ENCODE measurements at regions not wholly inside any gene's neighbourhood (a gene's known extent, or its start where the extent isn't known, plus 50 kb on each side); places are given as distances from the start of the nearest gene placed in this dataset.

GRCh38 chr11:25755381-25755780, 576.5 kb upstream of the ANO3 start:
- Histone ChIP-seq H3K27me3 (ENCODE audit: insufficient read depth) (no peaks in the 10 kb centered on the region), H3K4me2 (no peak overlapping the region), H3K4me1 (ENCODE audit: control insufficient read depth in 1 of 2, insufficient read depth in 2 of 2, low read depth in 1 of 2, low read length in 1 of 2) (no peaks in the 10 kb centered on the region), H3K27ac (ENCODE audit: low read depth in 2 of 2, low read length in 1 of 2) (no peak overlapping the region), H3F3A (replicated peaks; ENCODE audit: insufficient read depth) (no peaks in the 10 kb centered on the region), H3K9ac (no peak overlapping the region), H3K4me3 (ENCODE audit: low read depth in 2 of 2, low read length in 1 of 2) (no peak overlapping the region; a peak in 1 of 4 replicates), H3K9me3 (no peaks in the 10 kb centered on the region), H3K36me3 (replicated peaks in 1 of 2; ENCODE audit: control insufficient read depth in 1 of 2, insufficient read depth in 2 of 2, low read length in 1 of 2) (no peaks in the 10 kb centered on the region), H3K79me2 (ENCODE audit: insufficient read depth) (no peaks in the 10 kb centered on the region), H3K9me2 (0 out of 2 replicates have a peak, but pooled peaks cover 2% of the 10 kb centered on the region), H4K20me1 (ENCODE audit: insufficient read depth) (no peaks in the 10 kb centered on the region), H2AFZ (ENCODE audit: low read depth) (no peak overlapping the region)
- ChIA-PET CTCF (no interaction called here), POLR2A (no interaction called here)
- TF ChIP-seq FOSL2 (IDR thresholded peaks at IDR 0.05; ENCODE audit: borderline replicate concordance, low read depth) (no peak), SMC3 (IDR thresholded peaks at IDR 0.05; ENCODE audit: low read depth, low read length) (no peak), MEF2A (IDR thresholded peaks at IDR 0.05; ENCODE audit: borderline replicate concordance, low read depth) (no peak), POLR2AphosphoS5 (IDR thresholded peaks at IDR 0.05; ENCODE audit: low read depth, low read length) (no peak), NFIC (IDR thresholded peaks at IDR 0.05; ENCODE audit: borderline replicate concordance) (no peak), RXRA (IDR thresholded peaks at IDR 0.05; ENCODE audit: borderline replicate concordance, low read depth) (no peak), GABPA (IDR thresholded peaks at IDR 0.05; ENCODE audit: low read depth) (no peak), TEAD4 (IDR thresholded peaks at IDR 0.05; ENCODE audit: borderline replicate concordance, insufficient read depth) (no peak), RCOR1 (IDR thresholded peaks at IDR 0.05; ENCODE audit: low read length) (no peak), TCF12 (IDR thresholded peaks at IDR 0.05) (no peak), USF1 (IDR thresholded peaks at IDR 0.05; ENCODE audit: borderline replicate concordance, low read depth) (no peak), TAF1 (IDR thresholded peaks at IDR 0.05; ENCODE audit: borderline replicate concordance, low read depth, low read length) (no peak)
- TF ChIP-seq, protein P1, sequence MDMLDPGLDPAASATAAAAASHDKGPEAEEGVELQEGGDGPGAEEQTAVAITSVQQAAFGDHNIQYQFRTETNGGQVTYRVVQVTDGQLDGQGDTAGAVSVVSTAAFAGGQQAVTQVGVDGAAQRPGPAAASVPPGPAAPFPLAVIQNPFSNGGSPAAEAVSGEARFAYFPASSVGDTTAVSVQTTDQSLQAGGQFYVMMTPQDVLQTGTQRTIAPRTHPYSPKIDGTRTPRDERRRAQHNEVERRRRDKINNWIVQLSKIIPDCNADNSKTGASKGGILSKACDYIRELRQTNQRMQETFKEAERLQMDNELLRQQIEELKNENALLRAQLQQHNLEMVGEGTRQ (IDR thresholded peaks at IDR 0.05; ENCODE audit: borderline replicate concordance, low read depth, low read length): no peak
- no peak for DNase-seq
- 29% methylated on average over 2 of the region's 2 CpGs for WGBS (ENCODE audit: low lambda C conversion rate)

GRCh38 chr11:25755918-25756584, 575.9 kb upstream of the ANO3 start:
- no peak overlapping the region for H3K9ac ChIP-seq
- no peaks in the 10 kb centered on the region for H3K79me2 ChIP-seq (ENCODE audit: insufficient read depth)
- no peaks in the 10 kb centered on the region for H4K20me1 ChIP-seq (ENCODE audit: insufficient read depth)
- no peak overlapping the region for H3K4me2 ChIP-seq
- no peaks in the 10 kb centered on the region for H3F3A ChIP-seq (replicated peaks; ENCODE audit: insufficient read depth)
- H3K27me3 ChIP-seq (ENCODE audit: insufficient read depth): no peaks in the 10 kb centered on the region
- H3K4me1 ChIP-seq (ENCODE audit: control insufficient read depth in 1 of 2, insufficient read depth in 2 of 2, low read depth in 1 of 2, low read length in 1 of 2): no peaks in the 10 kb centered on the region
- ChIA-PET POLR2A (no interaction called here), CTCF (no interaction called here)
- WGBS (ENCODE audit: low lambda C conversion rate): 31% methylated on average over 5 of the region's 23 CpGs
- no peaks in the 10 kb centered on the region for H3K36me3 ChIP-seq (replicated peaks in 1 of 2; ENCODE audit: control insufficient read depth in 1 of 2, insufficient read depth in 2 of 2, low read length in 1 of 2)
- 0 out of 2 replicates have a peak, but pooled peaks cover 2% of the 10 kb centered on the region for H3K9me2 ChIP-seq
- no peaks in the 10 kb centered on the region for H3K9me3 ChIP-seq
- H2AFZ ChIP-seq (ENCODE audit: low read depth): no peak overlapping the region
- H3K27ac ChIP-seq (ENCODE audit: low read depth in 2 of 2, low read length in 1 of 2): no peak overlapping the region
- TF ChIP-seq EP300 (IDR thresholded peaks at IDR 0.05; ENCODE audit: borderline replicate concordance in 1 of 2, low read depth in 1 of 2, low read length in 1 of 2): no peak
- TF ChIP-seq, protein P2, sequence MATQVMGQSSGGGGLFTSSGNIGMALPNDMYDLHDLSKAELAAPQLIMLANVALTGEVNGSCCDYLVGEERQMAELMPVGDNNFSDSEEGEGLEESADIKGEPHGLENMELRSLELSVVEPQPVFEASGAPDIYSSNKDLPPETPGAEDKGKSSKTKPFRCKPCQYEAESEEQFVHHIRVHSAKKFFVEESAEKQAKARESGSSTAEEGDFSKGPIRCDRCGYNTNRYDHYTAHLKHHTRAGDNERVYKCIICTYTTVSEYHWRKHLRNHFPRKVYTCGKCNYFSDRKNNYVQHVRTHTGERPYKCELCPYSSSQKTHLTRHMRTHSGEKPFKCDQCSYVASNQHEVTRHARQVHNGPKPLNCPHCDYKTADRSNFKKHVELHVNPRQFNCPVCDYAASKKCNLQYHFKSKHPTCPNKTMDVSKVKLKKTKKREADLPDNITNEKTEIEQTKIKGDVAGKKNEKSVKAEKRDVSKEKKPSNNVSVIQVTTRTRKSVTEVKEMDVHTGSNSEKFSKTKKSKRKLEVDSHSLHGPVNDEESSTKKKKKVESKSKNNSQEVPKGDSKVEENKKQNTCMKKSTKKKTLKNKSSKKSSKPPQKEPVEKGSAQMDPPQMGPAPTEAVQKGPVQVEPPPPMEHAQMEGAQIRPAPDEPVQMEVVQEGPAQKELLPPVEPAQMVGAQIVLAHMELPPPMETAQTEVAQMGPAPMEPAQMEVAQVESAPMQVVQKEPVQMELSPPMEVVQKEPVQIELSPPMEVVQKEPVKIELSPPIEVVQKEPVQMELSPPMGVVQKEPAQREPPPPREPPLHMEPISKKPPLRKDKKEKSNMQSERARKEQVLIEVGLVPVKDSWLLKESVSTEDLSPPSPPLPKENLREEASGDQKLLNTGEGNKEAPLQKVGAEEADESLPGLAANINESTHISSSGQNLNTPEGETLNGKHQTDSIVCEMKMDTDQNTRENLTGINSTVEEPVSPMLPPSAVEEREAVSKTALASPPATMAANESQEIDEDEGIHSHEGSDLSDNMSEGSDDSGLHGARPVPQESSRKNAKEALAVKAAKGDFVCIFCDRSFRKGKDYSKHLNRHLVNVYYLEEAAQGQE (IDR thresholded peaks at IDR 0.05; ENCODE audit: low read depth, low read length): no peak
- TF ChIP-seq FOSL2 (IDR thresholded peaks at IDR 0.05; ENCODE audit: borderline replicate concordance, low read depth): no peak
- no peak for TF ChIP-seq MAX (IDR thresholded peaks at IDR 0.05; ENCODE audit: low read depth)
- no peak overlapping the region for H3K4me3 ChIP-seq (ENCODE audit: low read depth in 2 of 2, low read length in 1 of 2)
- no peak for DNase-seq

All from SK-N-SH (cell line).